Right renal cortex interstitium (tissue), 3 donors: ENCODE measurements at regions not wholly inside any gene's neighbourhood (a gene's known extent, or its start where the extent isn't known, plus 50 kb on each side); places are given as distances from the start of the nearest gene placed in this dataset.
"Not testable (repeated sequence)": the region's sequence is repeated elsewhere in the genome, so short reads cannot be mapped to it uniquely, and the experiment has no call there.

Experiments used
- DNase-seq, 3 donors: peaks; one replicate each; pipeline ENCODE4 v3.0.0-alpha.2; 2013; ENCODE audit warnings: low read depth in 3 of 3, low spot score in 2 of 3

DNA sequence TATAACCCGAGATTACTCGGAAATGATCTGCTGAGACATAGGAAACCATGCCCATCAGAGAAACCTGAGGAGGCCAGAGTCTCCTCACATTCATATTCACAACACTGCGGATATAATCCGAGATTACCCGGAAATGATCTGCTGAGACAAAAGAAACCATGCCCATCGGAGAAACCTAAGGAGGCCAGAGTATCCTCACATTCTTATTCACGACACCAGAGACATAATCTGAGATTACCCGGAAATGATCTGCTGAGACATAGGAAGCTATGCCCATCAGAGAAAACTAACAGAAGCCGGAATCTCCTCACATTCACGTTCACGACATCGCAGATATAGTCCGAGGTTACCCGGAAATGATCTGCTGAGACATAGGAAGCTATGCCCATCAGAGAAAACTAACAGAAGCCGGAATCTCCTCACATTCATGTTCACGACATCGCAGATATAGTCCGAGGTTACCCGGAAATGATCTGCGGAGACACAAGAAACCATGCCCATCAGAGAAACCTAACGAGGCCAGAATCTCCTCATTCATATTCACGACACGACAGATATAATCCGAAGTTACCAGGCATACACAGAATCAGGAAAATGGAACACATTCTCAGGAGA lies 422.3 kb upstream of the AKR1E2 start:
- DNase-seq = no peak

DNA sequence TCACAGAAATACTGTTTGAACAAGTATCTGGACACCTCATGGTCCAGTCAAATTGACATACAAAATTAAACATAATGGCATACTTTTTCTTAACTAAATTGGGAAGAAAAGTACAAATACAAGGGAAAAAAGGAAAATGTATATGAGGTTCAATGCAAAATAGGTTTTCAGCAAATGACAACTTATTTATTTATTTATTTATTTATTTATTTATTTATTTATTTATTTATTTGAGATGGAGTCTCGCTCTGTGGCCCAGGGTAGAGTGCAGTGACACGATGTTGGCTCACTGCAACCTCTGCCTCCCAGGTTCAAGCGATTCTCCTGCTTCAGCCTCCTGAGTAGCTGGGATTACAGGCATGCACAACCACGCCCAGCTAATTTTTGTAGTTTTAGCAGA lies 424.9 kb upstream of the AKR1E2 start:
- DNase-seq = not testable (repeated sequence)

DNA sequence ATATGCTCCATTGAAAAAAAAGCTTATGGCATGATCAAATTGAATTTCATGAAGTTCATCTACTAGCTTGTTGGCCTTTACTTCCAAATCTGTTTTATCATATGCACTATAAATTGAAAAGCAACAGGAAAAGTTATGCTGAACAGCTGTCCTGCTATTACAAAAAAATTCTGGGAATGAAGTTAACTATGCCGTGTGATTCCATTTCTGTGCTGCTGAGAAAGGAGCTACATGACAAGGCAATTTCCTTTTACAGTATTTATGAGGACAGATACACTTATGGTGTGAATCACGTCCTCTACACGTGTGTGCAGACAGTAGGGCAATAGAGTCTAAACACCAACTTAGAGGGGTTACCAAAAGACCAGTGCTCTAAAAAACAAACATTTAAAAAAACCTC lies 426.5 kb upstream of the AKR1E2 start:
- DNase-seq = no peak

DNA sequence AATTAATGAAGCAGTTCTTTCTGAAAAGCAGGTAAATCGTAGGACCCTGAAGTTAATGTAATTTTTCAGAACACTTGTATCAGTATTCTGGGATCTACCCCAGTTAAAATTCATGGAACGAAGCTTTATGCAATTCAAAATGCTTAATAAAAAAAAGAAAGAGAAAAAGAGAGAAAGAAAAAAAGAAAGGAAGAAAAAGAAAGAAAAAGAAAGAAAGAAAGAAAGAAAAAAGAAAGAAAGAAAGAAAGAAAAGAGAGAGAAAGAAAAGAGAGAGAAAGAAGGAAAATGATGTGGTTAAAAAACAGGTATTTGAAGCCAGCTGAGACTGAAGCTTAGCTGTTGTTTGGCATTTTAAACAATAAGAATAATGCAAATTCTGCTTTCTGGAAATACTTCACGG lies 427.4 kb upstream of the AKR1E2 start:
- no peak for DNase-seq

DNA sequence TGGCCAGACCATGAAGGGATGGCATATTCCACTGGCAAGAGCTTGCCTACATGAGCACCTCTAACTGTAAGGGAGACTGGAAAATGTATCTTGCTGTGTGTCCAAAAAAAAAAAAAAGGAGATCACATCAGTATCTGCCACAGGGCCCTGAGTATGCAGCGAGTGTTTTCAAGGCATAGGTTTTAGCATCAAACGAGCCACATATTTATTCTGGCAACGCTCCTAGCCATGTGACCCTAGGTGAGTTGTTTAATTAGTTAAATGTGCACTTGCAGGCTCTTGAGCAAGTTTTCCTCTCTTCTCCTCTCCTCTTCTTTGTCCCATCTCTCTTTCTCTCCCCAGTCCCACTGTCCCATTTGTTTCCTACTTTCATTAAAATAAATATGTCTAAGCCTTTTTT lies 428.7 kb upstream of the AKR1E2 start:
- DNase-seq = no peak

DNA sequence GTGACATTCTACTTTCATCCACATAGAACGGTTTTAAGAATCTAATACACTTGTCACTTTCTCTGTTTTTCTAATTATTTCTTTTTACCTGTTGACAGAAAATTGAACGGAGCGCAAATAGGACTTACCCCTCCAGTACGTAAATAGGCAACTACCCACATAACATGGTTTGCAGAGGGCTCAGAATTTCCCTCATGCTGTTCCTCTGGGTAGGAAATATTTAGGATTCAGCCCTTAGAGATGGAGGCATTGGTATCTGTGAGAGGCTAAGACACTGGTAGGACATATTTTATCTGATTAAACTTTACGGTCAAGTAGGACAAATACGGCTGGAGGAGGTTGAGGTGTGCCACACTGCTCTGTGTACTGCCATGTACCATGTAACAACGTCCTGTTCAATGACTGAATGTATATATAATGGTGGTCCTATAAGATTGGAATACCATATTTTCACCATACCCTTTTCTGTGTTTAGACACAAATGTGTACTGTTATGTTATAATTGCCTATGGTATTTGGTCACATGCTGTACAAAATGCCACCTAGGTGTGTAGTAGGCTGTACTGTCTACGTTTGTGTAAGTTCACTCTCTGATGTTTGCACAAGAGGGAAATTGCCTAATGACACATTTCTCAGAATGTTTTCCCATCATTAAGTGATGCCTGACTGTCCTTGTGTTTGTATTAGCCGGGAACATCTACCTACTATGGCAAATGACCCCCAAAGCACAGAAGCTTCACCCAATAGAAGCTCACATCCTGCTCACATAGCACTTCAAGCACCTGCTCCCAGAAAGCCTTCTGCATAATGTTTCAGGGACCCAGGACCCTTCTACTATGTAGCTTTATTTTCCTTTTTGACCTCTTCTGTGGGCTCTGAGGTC lies 429.4 kb upstream of the AKR1E2 start:
- DNase-seq = no peak

DNA sequence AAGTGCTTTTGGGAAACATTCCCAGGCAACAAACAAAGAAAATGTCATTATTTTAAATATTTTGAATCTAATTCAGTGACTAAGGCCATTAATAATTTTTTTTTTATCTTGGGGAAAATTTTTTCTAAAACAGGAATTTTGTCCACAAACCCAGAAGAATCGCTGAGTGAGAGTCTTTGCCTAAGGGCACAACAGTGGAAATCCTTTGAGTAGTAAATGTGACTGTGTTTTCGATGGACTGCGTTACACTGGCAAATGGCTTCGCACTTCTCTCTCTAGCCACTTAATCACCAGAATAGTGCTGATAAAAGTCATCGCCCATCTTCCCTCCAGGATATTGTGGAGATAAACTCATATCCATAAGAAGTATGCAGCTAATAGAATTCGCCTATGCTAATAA lies 430.3 kb upstream of the AKR1E2 start:
- DNase-seq = no peak

DNA sequence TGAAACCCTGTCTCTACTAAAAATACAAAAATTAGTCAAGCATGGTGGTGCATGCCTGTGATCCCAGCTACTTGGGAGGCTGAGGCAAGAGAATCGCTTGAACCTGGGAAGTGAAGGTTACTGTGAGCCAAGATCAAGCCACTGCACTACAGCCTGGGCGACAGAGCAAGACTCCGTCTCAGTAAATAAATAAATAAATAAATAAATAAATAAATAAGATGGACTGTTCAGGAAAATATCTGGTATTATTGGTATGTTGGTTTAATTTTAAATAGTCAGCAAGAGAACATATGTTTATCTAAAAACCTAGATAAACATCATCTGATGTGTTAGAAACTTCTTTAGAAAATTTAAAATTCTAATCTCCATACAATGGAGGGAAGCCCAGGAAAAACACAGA lies 431.6 kb upstream of the AKR1E2 start:
- not testable (repeated sequence) for DNase-seq

DNA sequence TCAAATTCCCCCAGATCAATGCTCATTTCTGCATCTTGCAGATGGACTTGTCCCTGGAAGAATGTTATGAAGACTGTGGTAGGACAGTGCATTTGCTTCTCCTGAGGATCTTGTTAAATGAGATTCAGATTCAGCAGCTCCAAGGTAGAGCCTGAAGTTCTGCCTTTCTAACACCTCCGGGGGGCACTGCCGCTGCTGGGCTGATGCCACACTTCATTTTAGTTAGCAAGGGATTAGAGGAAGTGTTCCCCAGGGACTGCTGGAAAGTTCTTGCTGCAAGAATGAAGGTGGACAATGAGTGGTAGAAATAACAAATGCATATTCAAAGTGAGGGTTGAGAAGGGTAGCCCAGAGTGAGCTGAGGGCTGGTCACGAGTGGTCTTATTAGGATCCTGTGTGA lies 434.3 kb upstream of the AKR1E2 start:
- no peak for DNase-seq

DNA sequence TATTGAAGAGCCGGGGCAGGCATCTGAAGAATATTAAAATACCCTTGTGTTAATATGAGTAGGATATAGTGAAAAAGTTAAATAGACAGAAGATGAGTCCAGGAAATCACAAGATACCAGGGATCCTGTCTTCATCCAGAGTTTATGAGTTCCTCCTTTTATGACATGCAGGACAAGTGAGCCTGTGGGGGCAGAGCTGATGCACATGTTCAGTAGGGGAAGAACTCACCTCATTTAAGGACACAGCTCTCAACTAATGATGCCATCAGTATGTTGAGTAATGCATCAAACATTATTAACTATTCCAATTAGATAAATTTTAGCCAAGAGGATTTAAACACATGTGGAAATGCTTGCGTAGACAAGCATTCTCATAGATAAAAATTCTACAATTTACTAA lies 435.8 kb upstream of the AKR1E2 start:
- no peak for DNase-seq

DNA sequence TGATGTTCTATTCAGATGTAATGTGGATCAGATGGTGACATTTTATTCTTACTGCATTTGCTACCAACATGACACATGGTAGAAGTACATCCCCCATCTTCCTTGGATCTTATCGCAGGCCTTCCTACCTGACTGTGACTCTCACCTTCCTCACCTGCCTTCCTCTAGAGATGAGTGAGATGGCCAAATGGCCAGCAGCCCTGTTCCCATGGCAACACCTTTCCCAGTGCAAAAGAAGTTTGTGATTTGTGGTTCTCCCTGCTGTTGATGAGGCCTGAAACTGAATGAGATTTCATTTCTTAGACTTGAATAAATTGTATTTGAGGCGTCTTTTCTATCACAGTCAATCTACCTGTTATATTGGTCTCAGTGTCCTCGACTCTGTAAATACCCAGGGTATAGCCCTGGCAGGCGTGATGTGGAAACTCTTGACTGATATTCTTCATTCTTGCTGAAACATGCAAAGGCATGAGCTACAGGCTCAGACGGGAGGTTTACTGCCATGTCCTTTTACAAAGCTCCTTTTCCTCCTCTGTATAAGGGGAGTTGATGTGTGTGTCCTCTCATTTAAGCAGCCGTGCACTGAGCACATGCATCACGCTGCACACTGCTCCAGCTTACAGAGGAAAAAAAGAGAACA lies 440.7 kb upstream of the AKR1E2 start:
- DNase-seq = no peak

DNA sequence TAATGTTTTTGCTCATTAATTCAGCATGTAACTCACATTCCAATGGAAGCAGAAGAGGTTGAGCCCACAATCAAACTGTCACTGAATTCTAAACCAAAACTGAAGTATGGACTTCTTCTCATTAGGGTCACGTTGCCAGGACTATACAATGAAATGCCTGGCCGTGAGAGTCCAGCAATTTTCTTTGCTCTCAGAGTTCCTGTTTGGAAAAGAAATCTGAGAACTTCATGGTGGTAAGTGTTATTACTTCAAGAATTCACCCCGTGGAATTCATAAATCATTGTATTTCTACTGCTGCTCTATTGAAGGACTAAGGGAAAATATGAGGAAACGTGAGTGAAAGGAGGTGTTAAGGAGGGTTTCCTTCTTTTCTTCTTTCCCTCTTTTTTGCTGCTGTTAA lies 441.8 kb upstream of the AKR1E2 start:
- peak in 2 of 3 donors; percentile 41 to 63 for DNase-seq

DNA sequence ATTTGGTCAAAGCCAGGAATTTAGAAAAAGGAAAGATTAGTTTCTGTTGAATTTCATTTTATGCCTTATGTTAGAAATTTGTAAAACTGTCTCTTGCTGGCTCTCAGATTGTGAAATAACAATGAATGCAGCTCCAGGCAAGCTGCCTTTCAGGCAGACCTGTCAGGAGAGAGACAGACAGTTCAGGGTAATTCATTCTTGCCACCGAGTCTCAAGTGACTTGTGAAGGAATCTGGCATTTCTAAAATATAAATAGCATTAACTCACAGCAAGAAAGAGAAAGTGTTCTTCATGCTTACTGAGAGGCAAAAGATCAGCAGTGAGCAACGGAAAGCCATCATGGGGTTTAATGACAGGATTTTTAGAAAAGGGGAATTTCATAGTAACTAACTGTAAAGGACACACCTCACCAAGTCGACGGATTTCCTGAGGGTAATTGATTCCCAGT lies 442.3 kb upstream of the AKR1E2 start:
- no peak for DNase-seq

DNA sequence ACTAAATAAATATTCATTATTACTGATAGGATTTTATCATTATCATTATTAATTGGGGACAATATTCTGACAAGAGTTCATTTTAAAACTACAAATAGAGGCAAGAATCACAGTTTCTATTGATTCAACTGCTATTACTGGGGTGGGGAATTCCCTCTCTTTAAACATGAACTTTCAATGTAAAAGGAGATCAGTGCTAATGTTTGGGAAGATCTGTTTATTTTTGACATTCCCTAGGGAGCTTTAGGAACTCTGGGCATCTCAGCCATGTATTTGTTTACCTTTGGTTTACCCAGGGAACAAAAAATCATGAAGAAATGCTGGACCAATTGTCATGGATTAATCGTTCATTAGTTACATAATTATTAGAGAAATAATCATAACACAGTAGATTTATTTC lies 443.2 kb upstream of the AKR1E2 start:
- DNase-seq = no peak

DNA sequence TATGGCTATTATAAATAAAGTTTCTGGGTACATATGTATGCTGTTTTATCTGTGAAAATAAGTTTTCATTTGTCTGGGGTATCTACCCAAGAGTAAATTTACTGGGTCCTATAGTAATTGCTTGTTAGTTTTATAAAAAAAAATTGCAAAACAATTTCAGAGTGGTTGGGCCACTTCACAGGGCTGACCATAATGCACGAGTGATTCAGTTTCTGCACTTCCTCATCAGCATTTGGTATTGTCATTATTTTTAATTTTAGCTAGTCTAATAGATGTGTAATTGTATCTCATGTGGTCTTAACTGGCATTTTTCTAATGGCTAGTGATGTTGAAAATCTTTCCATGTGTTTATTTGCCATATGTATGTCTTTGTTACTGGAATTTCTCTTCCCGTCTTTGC lies 452.4 kb upstream of the AKR1E2 start:
- DNase-seq = no peak

DNA sequence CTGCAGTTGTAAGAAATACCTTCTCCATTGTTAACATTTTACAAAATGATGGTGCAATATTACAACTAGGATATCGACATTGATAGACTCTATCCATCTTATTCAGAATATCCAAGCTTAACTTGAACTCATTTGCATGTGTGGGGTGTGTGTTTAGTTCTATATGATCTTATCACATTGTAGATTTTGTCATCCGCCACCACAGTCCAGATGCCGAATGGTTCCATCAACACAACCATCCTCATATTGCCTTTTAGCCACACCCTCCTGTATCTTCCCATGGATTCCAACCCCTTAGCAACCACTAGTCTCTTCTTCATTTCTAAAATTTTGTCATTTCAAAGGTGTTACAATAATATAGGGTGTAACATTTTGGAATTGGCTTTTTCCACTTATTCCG lies 452.9 kb upstream of the AKR1E2 start:
- DNase-seq = no peak

DNA sequence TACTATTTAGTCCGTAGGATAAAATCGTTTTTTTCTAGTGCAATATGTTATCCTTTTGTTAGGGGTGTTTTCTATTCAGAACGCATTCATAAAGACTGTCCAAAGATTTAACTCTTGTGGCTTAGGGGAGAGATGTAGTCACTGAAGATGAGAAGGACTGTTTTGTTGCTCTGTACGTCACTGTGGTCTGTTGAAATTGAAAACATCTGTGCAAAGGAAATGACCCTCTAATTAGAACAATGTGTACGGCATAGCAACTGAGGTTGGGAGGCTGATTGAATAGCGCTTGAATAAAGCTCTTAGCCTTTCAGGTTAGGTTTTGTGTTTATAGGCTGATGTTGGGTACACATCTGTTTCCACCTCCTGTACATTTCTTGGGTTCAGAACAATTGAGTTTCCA lies 453.4 kb upstream of the AKR1E2 start:
- peak in 2 of 3 donors; percentile 52 to 57 for DNase-seq

DNA sequence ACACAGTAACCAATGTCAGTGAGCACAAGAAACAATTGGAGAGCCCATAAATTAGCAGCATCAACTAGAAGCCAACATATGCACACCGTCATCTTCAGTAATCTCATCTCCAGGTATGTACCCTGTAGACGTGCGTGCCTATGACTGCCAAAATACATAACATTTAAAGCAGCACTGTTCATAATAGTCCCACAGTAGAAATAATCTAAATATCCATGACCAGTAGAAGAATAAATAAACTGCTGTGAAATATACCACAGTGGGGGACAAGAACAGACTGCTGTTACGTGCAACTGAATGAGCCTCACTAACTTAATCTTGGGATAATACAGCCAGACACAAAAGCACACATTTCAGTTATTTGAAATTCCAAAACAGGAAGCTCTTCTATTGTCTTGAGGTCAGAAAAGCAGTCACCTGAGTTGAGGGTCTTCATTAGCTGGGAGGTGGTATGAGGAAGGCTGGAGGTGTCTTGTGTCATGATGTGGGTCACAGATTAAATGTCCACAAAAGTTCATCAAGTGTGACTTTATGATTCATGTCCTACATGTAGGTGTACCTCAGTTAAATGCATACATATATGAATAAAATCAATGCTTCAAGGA lies 454.2 kb upstream of the AKR1E2 start:
- DNase-seq = no peak

DNA sequence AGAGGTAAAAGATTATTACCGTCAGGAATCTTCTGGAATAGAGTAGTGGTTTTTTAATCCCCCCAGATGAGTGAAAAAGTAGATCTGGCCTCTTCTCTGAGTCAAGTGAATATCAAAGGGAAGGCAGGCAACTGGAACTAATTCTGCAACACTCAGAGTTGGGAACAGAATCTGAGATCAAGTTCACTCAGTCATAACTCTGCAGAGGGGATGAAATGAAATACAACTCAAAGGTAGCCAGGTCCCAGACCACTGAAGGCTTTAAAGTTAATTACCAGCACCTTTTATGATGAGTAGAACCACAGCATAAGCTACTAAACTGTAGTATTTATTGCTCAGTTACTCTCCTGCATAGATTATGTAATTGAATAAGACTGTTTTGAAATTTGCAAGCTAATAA lies 455.6 kb upstream of the AKR1E2 start:
- DNase-seq = no peak

DNA sequence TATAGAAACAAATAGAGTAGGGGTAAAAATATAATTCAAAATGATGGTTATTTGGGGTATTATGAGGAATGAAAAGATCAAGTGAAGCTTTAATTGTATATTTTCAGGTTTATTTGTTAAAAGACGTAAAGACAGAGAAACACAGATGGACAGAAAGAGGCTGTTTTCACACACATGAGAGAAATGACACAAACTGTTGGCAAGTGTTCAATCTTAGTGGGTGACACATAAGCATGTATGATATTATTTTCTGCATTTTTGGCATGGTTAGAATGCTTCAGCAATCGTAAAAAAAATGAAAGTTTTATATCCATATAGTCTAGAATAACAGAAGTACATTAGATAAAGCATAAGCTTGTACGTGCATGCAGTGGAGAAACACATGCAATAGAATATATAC lies 464.4 kb upstream of the AKR1E2 start:
- no peak for DNase-seq

DNA sequence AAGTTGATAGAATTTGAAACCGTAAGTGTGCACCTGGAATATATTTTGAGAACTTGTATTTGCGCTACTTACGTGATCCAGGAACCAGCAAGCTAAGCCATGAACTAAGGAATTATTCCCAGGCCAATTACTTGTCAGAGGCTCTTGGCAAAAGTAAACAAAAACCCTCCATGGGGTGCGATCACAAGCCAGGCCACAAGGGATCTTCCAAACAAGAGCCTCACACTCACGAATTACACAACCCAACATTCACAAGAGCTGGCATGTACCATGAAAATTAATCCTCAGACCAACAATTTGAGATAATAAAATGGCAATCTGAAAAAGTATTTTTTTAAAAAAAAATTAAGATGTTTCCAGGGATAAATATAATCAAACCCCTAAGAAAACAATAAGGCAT lies 467.0 kb upstream of the AKR1E2 start:
- DNase-seq = no peak
